Stimulated activated CD8-positive, alpha-beta memory T cell treated with anti-CD3 and anti-CD28 coated beads, Interleukin-12 subunit alpha, Interleukin-12 subunit beta, amount 100 ng/mL, for 24 hours (primary cell): ENCODE measurements at regions not wholly inside any gene's neighbourhood (a gene's known extent, or its start where the extent isn't known, plus 50 kb on each side); places are given as distances from the start of the nearest gene placed in this dataset.

ENCODE experiments used
- DNase-seq: peaks from one replicate; pipeline ENCODE4 v3.0.0-alpha.2; 2020; ENCODE audit errors: extremely low read depth

DNA sequence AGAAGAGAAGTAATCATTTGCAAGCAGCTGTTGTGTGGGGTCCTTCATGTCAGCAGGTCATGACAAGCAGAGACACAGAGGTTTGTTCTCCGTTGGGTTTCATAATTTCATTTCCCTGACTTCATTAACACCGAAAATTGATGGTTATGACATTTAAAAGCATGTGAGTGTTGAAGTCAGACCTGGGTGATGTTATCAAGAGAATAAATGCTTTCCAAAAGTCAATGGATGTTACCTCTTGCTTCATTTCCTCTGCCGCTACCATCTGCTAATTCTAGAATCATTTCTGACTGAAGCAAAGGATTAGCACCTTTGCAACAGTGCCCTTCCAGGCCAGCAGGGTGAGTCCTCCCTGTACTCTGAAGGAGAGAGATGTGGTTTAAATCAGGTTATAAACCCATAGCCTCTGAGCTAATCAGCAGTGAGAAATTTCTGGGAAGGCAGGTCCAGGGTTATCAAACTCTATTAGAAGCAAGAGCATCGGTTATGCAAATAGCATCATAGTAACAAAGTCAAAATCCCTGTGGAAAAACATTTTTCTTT, 446.2 kb downstream of the PIK3C3 start:
- DNase-seq, result no peak

DNA sequence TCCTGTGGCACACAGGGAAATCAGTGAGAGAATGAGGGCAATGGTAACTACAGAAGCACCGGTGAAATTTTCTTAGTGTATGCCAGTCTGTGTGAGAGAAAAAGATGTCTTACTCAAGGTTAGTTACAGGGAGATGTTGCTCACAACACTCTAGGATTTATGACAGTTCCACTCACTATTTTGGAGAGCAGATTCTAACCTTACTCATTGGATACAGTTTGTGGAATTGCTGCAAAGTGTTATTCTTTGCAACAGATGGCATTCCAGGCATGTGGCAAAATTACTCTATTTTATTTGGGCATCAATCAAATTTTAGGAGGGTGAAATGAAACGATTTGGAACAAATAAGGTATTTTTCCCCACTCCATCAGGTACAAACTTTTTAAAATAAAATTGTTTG, 449.1 kb downstream of the PIK3C3 start:
- DNase-seq, result no peak

DNA sequence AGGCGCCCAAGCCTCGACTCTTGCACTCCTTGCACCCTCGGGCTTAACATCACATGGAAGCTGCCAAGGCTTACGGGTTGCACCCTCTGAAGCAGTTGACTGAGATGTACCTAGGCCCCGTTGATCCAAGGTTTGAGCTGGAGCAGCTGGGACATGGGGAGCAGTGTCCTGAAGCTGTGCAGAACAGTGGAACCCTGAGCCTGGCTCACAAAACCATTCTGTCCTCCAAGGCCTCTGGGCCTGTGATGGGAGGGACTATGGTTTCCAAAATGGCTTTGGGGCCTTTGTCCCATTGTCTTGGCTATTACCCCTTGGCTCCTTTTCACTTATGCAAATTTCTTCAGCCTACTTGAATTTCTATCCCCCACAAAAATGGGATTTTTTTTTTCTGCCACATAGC, 454.0 kb downstream of the PIK3C3 start:
- no peak for DNase-seq

GRCh38 chr18:42412281-42412680, 457.2 kb downstream of the PIK3C3 start:
- no peak for DNase-seq

- DNase-seq, result no peak
Observed at GRCh38 chr18:42412896-42413295, 457.9 kb downstream of the PIK3C3 start.

- DNase-seq, result no peak
Observed at GRCh38 chr18:42413870-42414269, 458.8 kb downstream of the PIK3C3 start.

DNA sequence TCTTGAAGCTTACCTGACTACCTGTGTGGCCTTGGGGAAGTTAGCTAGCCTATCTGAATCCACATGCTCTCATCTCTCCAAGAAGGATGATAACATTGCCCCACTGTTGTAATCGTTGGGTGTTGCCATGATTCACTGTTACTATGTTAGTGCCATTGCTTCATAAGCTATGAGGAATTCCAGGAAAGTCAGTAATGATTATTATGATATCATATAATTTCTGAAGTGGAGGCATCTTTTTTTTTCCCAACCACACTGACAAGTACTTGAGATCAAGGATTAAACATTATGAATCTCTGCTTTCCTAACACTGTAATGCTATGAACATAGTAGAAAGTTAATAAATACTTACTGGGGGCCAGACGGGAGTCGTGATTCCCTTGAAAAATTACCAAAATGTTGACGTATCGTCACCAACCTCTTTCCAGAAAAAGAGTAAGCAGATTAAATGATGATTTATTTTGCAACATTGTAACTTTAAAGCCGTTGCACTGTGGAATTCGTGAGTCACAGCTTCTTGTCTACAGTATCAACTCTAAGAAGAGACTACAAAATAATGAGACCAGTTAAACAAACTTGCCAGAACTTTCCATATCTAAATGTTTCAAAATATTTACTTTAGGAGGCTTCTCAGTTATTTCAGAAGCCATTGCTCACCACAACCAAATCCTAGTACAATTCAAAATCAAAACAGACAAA, 459.9 kb downstream of the PIK3C3 start:
- no peak for DNase-seq

GRCh38 chr18:42417189-42417588, 462.2 kb downstream of the PIK3C3 start:
- DNase-seq, result no peak

GRCh38 chr18:42418121-42418520, 463.1 kb downstream of the PIK3C3 start:
- DNase-seq, result no peak

- DNase-seq, result no peak
Observed at GRCh38 chr18:42425025-42425424, 470.0 kb downstream of the PIK3C3 start.

DNA sequence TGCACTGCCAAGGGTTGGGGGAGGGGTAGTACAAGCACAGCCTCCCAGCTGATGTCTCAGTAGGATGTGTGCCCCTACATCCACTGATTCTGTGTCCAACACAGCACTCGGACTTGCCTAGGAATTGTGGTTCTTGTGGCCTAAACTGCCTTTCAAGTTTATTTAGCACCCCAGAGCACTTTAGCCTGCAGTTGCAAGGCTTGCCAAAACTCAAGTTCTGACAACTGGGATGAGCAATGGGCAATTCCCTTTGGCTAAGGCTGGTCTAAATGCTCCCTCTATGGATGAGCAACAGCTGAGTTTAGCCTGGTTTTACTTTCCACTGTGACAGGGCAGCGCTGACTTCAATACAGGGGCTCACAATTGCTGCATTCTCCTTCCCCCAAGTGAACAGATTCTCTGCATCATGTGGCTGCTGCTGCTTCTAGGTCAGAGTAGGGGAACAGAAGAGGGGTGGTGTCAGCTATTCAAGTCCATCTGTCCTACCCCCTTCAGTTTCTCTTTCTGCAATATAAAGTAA, 471.5 kb downstream of the PIK3C3 start:
- no peak for DNase-seq

DNA sequence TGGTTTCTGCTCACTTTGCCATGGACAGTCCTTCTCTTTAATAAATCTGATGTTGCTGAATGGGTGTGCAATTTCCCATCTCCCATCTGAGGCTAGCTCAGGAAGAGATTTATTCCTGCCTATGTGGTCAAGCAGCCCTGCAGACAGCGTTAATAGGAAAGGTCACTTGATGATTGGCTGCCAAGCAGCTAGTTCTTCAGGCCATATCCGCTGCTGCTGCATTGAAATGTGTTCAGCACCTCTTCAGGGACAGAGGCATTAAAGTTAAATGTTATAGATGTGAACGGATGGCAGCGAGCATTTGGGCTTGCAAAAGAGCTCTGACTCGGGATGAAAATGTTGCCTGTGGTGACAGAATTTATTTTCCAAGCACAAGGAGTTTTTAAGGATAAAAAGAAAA, 474.2 kb downstream of the PIK3C3 start:
- no peak for DNase-seq

DNA sequence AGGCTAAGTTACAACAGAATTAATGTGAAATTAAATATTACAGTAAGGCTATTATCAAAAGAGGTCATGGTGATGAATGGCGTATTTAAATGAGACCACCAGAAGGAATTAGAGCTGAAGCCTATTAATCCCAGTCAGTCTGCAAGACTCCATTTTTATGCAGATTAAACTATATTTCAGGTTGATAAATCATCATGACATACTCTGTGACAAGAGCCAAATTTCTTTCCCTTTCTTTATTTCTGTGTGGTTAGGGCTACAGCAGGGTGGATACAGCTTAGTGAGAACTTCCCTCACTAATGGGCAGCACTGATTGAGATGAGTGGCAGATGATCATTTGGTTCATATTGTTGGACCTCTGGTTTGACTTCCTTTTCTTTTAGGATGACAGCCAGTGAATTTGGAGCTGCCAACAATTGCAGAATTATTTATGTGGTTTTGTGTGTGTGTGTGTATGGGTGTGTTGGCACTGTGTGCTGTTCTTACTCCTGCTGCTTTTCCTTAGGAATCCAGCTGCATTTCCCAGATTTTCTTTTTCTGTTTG, 481.3 kb downstream of the PIK3C3 start:
- DNase-seq, result no peak

DNA sequence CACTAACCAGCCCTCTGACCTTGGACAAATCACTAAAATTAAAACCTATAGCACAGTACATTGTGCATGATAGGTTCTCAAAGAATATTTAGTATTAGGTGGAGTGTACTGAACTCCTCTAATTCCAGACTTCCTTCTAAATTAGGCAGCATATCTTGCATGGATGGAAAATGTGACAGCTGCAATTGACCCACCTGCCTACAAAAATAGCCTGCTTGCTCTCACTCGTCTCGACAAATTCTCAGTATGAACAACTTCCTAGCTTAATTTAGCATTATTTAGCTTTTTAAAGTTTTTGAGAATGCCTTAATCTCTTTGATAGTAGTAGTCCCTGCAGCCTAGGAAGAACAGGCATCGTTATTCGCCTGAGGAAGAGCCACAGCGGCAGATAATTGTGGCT, 482.0 kb downstream of the PIK3C3 start:
- no peak for DNase-seq

GRCh38 chr18:42437646-42438045, 482.6 kb downstream of the PIK3C3 start:
- DNase-seq, result no peak

DNA sequence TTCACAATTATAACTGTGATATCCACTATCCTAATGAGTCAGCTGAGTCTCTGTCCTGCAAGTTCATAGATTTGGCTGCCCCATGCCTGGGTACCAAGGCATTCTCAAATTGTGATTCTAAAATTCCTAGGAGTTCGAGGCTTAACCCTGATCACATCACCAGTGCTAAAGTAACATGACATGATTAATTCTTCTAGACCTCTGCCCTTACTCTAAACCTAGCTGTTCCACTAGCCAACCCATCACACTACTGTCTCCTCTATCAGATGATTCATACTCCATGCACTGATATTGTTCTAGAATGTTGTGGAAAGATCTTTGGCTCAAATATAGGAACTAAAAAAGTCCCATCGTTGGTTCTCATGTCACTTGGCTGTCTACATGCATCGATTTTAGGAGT, 487.6 kb downstream of the PIK3C3 start:
- DNase-seq, result no peak

DNA sequence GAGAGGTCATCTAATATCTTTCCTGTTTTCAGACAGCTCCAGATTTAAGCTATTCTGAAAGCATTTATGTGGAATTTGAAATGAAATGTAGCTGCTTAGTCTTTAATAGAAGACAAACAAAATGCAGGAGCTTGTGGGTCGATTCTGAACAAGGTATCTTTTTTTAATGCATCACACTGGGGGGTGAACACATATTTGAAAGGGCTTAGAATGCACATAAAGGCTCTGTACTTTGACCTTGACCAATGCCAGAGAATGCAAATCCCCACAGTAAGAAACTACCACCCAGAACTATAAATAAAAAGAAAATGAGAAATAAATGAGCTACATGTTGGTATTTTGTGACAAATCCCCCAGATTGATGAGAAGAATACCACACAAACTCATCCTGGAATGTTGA, 489.3 kb downstream of the PIK3C3 start:
- no peak for DNase-seq

DNA sequence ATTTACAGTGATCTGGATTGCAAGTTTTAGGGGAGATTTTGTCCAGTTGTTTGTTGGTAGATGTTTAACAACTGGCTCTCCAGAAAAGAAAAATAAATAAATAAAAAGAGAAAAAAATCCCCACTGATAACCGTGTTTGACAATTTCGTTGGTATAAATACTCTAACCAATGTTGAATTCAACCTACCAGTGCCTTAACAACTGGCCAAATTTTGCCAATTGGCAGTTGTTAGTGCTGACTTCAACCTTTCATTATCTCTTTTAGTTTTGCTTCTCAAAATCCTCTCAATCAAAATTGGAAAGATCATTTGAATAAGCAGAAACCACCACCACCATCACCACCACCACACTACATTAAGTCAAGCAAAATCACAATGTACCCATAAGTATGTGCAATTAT, 490.3 kb downstream of the PIK3C3 start:
- DNase-seq, result no peak

DNA sequence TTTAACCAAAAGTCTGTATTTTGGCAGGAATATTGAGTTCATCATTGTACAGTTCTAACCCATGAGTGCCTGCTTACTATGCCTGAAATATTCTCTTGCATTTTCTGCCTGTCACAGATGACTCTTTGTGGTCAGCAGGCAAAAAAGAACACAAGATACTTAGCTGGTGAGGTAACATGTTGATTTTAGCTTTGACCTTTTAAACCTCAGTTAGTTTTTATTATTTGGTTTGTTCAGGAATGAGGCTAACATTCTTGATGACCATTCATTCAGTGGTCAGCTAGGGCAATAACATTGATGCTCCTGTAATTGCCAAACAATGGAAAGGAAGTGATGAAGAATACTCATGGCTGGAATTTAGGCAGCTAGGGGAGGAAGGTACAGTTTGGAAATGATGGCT, 491.2 kb downstream of the PIK3C3 start:
- DNase-seq, result no peak

GRCh38 chr18:42447688-42448087, 492.7 kb downstream of the PIK3C3 start:
- DNase-seq, result no peak

- no peak for DNase-seq
Observed at GRCh38 chr18:42458226-42458625, 503.2 kb downstream of the PIK3C3 start.

GRCh38 chr18:42459873-42460272, 504.8 kb downstream of the PIK3C3 start:
- DNase-seq, result no peak

- DNase-seq, result no peak
Observed at GRCh38 chr18:42471885-42472284, 516.9 kb downstream of the PIK3C3 start.

- no peak for DNase-seq
Observed at GRCh38 chr18:42473611-42474010, 518.6 kb downstream of the PIK3C3 start.
